Small intestine (tissue), 7 donors: ENCODE measurements at regions not wholly inside any gene's neighbourhood (a gene's known extent, or its start where the extent isn't known, plus 50 kb on each side); places are given as distances from the start of the nearest gene placed in this dataset.

ENCODE experiments used
- DNase-seq, 2 donors: peaks; one replicate each; pipeline versions ENCODE4 v3.0.0 to v3.0.0-alpha.2; 2013
- FAIRE-seq: peaks from 2 replicates; lab custom pipeline; 2012; peaks lifted over from hg19 to GRCh38; lab: Jason Lieb, UNC
- H3K27ac ChIP-seq, 3 donors: one replicate each; pipeline ENCODE4 v1.5.1; 2013; ENCODE audit warnings: low read length in 2 of 3, mild to moderate bottlenecking in 2 of 3, control low read depth in 1 of 3, inconsistent platforms in 1 of 3, low read depth in 1 of 3, moderate library complexity in 1 of 3
- H3K27me3 ChIP-seq, 3 donors: one replicate each; pipeline ENCODE4 v1.6.1; 2013; ENCODE audit warnings: low read length in 3 of 3, inconsistent platforms in 1 of 3; ENCODE audit not compliant: control insufficient read depth in 3 of 3, insufficient read depth in 3 of 3
- H3K36me3 ChIP-seq, 3 donors: one replicate each; pipeline ENCODE4 v1.6.1; 2013; ENCODE audit warnings: low read length in 3 of 3, inconsistent platforms in 1 of 3, low read depth in 1 of 3, mild to moderate bottlenecking in 1 of 3, moderate library complexity in 1 of 3; ENCODE audit not compliant: control insufficient read depth in 3 of 3, insufficient read depth in 2 of 3
- H3K4me1 ChIP-seq, 3 donors: one replicate each; pipeline ENCODE4 v1.6.1; 2013; ENCODE audit warnings: low read length in 2 of 3, inconsistent platforms in 1 of 3, low read depth in 1 of 3, mild to moderate bottlenecking in 1 of 3, moderate library complexity in 1 of 3; ENCODE audit not compliant: control insufficient read depth in 3 of 3, insufficient read depth in 2 of 3
- H3K4me3 ChIP-seq, 3 donors: one replicate each; pipeline ENCODE4 v1.5.1; 2013; ENCODE audit warnings: low read length in 3 of 3, control low read depth in 1 of 3, inconsistent platforms in 1 of 3, low read depth in 1 of 3, mild to moderate bottlenecking in 1 of 3, moderate library complexity in 1 of 3
- H3K9me3 ChIP-seq, 2 donors: one replicate each; pipeline ENCODE4 v1.6.1; 2013; ENCODE audit warnings: low read depth in 1 of 2, low read length in 1 of 2; ENCODE audit not compliant: control insufficient read depth in 2 of 2, insufficient read depth in 1 of 2
- WGBS, 3 donors: extraction: QIAGEN DNeasy Blood & Tissue Kit; methylation state at CpG; one replicate each; pipeline ENCODE4 v1.1.7; 2013; 5-methylcytosine and 5-hydroxymethylcytosine counted together
- donor health status: healthy with polysubstance abuse.
- donor health status: control.
- donor health status: control.
- donor health status: Bipolar disorder and iron deficiency.
- donor health status: healthy.

DNA sequence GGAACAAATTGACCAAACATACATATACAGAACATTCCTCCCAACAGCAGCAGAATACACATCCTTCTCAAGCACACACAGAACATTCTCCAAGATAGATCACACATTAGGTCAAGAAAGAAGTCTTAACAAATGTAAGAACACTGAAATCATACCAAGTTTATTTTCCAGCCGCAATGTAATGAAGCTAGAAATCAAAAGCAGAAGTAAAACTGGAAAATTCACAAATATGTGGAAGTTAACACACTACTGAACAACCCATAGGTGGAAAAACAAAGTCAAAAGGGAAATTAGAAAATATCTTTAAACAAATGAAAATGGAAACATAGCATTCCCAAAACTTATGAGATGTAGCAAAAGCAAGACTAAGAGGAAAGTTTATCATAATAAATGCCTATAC is 692.6 kb downstream of the DIAPH3 start:
- Histone ChIP-seq H3K27ac (no peak overlapping the region), H3K4me3 (no peak overlapping the region), H3K27me3 (no peaks in the 10 kb centered on the region), H3K36me3 (no peaks in the 10 kb centered on the region), H3K4me1 (no peaks in the 10 kb centered on the region), H3K9me3 (peaks cover 0 to 4% of the 10 kb centered on the region in 2 donors)
- DNase-seq = no peak
- no peak for FAIRE-seq
- WGBS, 3 donors = 61 to 86% (median 83%) methylated on average over 1 of the region's 1 CpG

DNA sequence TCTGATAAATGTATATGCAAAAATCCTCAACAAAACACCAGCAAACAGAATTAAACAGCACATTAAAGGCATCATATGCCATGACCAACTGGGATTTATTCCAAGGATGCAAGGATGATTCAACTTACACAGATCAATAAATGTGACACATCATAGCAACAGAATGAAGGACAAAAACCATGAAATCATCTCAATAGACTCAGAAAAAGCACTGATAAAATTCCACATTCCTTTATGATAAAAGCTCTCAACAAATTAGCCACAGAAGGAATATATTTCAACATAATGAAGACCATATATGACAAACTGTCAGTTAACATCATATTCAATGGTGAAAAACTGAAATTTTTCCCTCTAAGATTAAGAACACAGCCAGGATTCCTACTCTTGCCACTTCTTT is 691.6 kb downstream of the DIAPH3 start:
- Histone ChIP-seq H3K27me3 (no peaks in the 10 kb centered on the region), H3K4me3 (no peak overlapping the region), H3K4me1 (no peaks in the 10 kb centered on the region), H3K36me3 (no peaks in the 10 kb centered on the region), H3K27ac (no peak overlapping the region), H3K9me3 (peaks cover 0 to 4% of the 10 kb centered on the region in 2 donors)
- FAIRE-seq (no peak), DNase-seq (no peak)

DNA sequence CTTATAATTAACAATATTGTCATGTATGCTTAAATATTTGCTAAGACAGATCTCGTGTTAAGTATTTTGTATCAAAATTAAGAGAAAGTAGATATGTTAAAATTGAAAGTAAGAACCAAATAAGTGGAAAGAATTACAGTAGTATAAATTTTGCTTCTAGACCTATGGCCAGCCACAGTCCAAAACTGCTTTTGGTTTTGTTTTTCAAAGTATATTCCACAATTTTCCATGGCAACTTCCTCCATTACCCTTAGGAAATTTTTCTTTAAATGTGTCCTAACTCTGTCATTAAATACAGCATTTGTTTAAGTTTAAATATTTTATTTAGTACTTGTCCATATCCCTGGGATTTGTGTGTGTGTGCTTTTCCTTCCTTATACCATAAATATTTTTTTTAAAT is 689.0 kb downstream of the DIAPH3 start:
- H3K27me3 ChIP-seq = no peaks in the 10 kb centered on the region
- no peaks in the 10 kb centered on the region for H3K36me3 ChIP-seq
- DNase-seq (no peak), FAIRE-seq (no peak)
- H3K9me3 ChIP-seq = no peaks in the 10 kb centered on the region
- no peak overlapping the region for H3K27ac ChIP-seq
- H3K4me3 ChIP-seq = no peak overlapping the region
- H3K4me1 ChIP-seq = no peaks in the 10 kb centered on the region
- 40 to 49% (median 41%) methylated on average over 1 of the region's 1 CpG for WGBS, 3 donors

- Histone ChIP-seq H3K27ac (no peak overlapping the region), H3K36me3 (no peaks in the 10 kb centered on the region), H3K9me3 (no peaks in the 10 kb centered on the region), H3K4me1 (no peaks in the 10 kb centered on the region), H3K27me3 (no peaks in the 10 kb centered on the region), H3K4me3 (no peak overlapping the region)
- WGBS, 3 donors = 70 to 81% (median 73%) methylated on average over 2 of the region's 2 CpGs
- FAIRE-seq (no peak), DNase-seq (no peak)
These were observed 687.8 kb downstream of the DIAPH3 start for GRCh38 chr13:59475911-59476310.

- no peaks in the 10 kb centered on the region for H3K27me3 ChIP-seq
- no peak overlapping the region for H3K4me3 ChIP-seq
- no peak overlapping the region for H3K27ac ChIP-seq
- no peaks in the 10 kb centered on the region for H3K4me1 ChIP-seq
- H3K9me3 ChIP-seq = no peaks in the 10 kb centered on the region
- 50 to 66% (median 63%) methylated on average over 2 of the region's 2 CpGs for WGBS, 3 donors
- FAIRE-seq = no peak
- no peak for DNase-seq
- H3K36me3 ChIP-seq = no peaks in the 10 kb centered on the region
These were observed 687.4 kb downstream of the DIAPH3 start for GRCh38 chr13:59476366-59476765.

DNA sequence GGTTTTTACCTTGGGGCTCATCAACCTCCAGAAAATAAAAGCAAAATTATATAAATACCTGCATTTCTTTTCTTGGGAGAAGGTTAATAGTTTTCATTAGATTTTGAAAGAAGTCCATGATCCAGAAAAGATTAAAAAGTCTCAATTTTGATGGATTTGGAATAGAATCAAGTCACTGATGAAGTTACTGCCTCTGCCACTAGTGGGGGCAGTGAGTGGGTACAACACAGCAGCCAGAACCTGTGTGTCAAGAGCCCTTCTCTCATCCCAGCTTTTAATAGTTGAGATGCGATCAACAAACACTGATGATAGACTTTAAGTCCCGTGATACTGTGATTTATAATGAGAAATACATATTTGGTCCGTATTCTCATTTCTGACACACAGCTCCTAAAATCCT is 686.7 kb downstream of the DIAPH3 start:
- Histone ChIP-seq H3K4me1 (no peaks in the 10 kb centered on the region), H3K36me3 (no peaks in the 10 kb centered on the region), H3K9me3 (no peaks in the 10 kb centered on the region), H3K4me3 (no peak overlapping the region), H3K27ac (no peak overlapping the region), H3K27me3 (no peaks in the 10 kb centered on the region)
- FAIRE-seq (no peak), DNase-seq (no peak)
- 90 to 92% (median 92%) methylated on average over 3 of the region's 3 CpGs for WGBS, 3 donors

GRCh38 chr13:59478908-59479307 is 684.8 kb downstream of the DIAPH3 start:
- no peak for FAIRE-seq
- no peak for DNase-seq
- no peak overlapping the region for H3K27ac ChIP-seq
- H3K27me3 ChIP-seq = no peaks in the 10 kb centered on the region
- no peaks in the 10 kb centered on the region for H3K9me3 ChIP-seq
- 65 to 74% (median 67%) methylated on average over 7 of the region's 7 CpGs for WGBS, 3 donors
- no peaks in the 10 kb centered on the region for H3K36me3 ChIP-seq
- no peak overlapping the region for H3K4me3 ChIP-seq
- no peaks in the 10 kb centered on the region for H3K4me1 ChIP-seq

GRCh38 chr13:59479629-59480028 is 684.1 kb downstream of the DIAPH3 start:
- DNase-seq (no peak), FAIRE-seq (no peak)
- Histone ChIP-seq H3K36me3 (no peaks in the 10 kb centered on the region), H3K9me3 (no peaks in the 10 kb centered on the region), H3K27me3 (no peaks in the 10 kb centered on the region), H3K4me1 (no peaks in the 10 kb centered on the region), H3K4me3 (no peak overlapping the region), H3K27ac (no peak overlapping the region)
- WGBS, 3 donors = 71 to 88% (median 83%) methylated on average over 3 of the region's 3 CpGs

GRCh38 chr13:59480396-59481259 is 683.1 kb downstream of the DIAPH3 start:
- H3K4me3 ChIP-seq = no peak overlapping the region
- H3K9me3 ChIP-seq = no peaks in the 10 kb centered on the region
- H3K4me1 ChIP-seq = no peaks in the 10 kb centered on the region
- no peaks in the 10 kb centered on the region for H3K27me3 ChIP-seq
- H3K36me3 ChIP-seq = no peaks in the 10 kb centered on the region
- 53 to 56% (median 55%) methylated on average over 7 of the region's 7 CpGs for WGBS, 3 donors
- FAIRE-seq (no peak), DNase-seq (no peak)
- no peak overlapping the region for H3K27ac ChIP-seq
